Suppressor macrophage treated with lipopolysaccharide for 1 hour (primary cell): ENCODE measurements at regions not wholly inside any gene's neighbourhood (a gene's known extent, or its start where the extent isn't known, plus 50 kb on each side); places are given as distances from the start of the nearest gene placed in this dataset.
A peak's percentile ranks its signal among the peaks of the same experiment; 100 is the strongest.
"Not testable (repeated sequence)": the region's sequence is repeated elsewhere in the genome, so short reads cannot be mapped to it uniquely, and the experiment has no call there.

ENCODE experiments used
- DNase-seq, 3 donors: peaks; one replicate each; pipeline ENCODE4 v3.0.0-alpha.2; 2020 to 2022

GRCh38 chr3:31102196-31102879 is 207.9 kb upstream of the GADL1 start:
- DNase-seq = peak in 2 of 3 donors; percentile 13 to 16

GRCh38 chr3:31103181-31103580 is 208.7 kb upstream of the GADL1 start:
- no peak for DNase-seq

GRCh38 chr3:31103623-31104180 is 209.2 kb upstream of the GADL1 start:
- DNase-seq = no peak

GRCh38 chr3:31105011-31105410 is 210.6 kb upstream of the GADL1 start:
- DNase-seq = no peak

GRCh38 chr3:31105438-31106077 is 211.1 kb upstream of the GADL1 start:
- DNase-seq = peak; percentile 55 to 83 (median 77)

- DNase-seq = no peak
These were observed 211.7 kb upstream of the GADL1 start for GRCh38 chr3:31106204-31106603.

- peak in 2 of 3 donors; percentile 11 to 29 for DNase-seq
These were observed 212.5 kb upstream of the GADL1 start for GRCh38 chr3:31106912-31107311.

GRCh38 chr3:31114929-31115283 is 220.4 kb upstream of the GADL1 start:
- DNase-seq = no peak

GRCh38 chr3:31115531-31115930 is 221.1 kb upstream of the GADL1 start:
- not testable (repeated sequence) for DNase-seq

- no peak for DNase-seq
These were observed 222.2 kb upstream of the GADL1 start for GRCh38 chr3:31116651-31117050.

GRCh38 chr3:31117854-31118253 is 223.4 kb upstream of the GADL1 start:
- no peak for DNase-seq

GRCh38 chr3:31124373-31124772 is 229.9 kb upstream of the GADL1 start:
- no peak for DNase-seq

- no peak for DNase-seq
These were observed 231.1 kb upstream of the GADL1 start for GRCh38 chr3:31125413-31126020.

- DNase-seq = no peak
These were observed 234.8 kb upstream of the GADL1 start for GRCh38 chr3:31129241-31129640.

GRCh38 chr3:31132132-31132769 is 237.8 kb upstream of the GADL1 start:
- peak; percentile 2 to 49 (median 36) for DNase-seq

GRCh38 chr3:31133541-31133940 is 239.1 kb upstream of the GADL1 start:
- DNase-seq = no peak

GRCh38 chr3:31135546-31135945 is 241.1 kb upstream of the GADL1 start:
- DNase-seq = no peak

GRCh38 chr3:31137718-31138465 is 243.4 kb upstream of the GADL1 start:
- DNase-seq = no peak

GRCh38 chr3:31140470-31140869 is 246.0 kb upstream of the GADL1 start:
- DNase-seq = no peak

GRCh38 chr3:31142139-31142538 is 247.7 kb upstream of the GADL1 start:
- no peak for DNase-seq

- no peak for DNase-seq
These were observed 248.1 kb upstream of the GADL1 start for GRCh38 chr3:31142543-31142942.

- no peak for DNase-seq
These were observed 250.6 kb upstream of the GADL1 start for GRCh38 chr3:31145062-31145461.

GRCh38 chr3:31147550-31147949 is 253.1 kb upstream of the GADL1 start:
- no peak for DNase-seq
